Heart right ventricle (tissue), 16 donors: ENCODE measurements at regions not wholly inside any gene's neighbourhood (a gene's known extent, or its start where the extent isn't known, plus 50 kb on each side); places are given as distances from the start of the nearest gene placed in this dataset.

ENCODE experiments used
- ATAC-seq, 8 donors: fragments of 200-7000 bp; cut with Tn5 transposase; one replicate each; pipeline ENCODE4 v1.9.1; 2020; ENCODE audit warnings: mild to moderate bottlenecking in 8 of 8, moderate library complexity in 8 of 8, moderate number of reproducible peaks in 1 of 8
- DNase-seq, 2 donors: peaks; one replicate each; pipeline ENCODE4 v3.0.0-alpha.2; 2020
- H3K27ac ChIP-seq, 10 donors: fragments of 200-600 bp; sonication (generic) in 2 of 10; one replicate each; pipeline versions ENCODE4 v1.5.0 to v1.8.0; 2020 to 2022; ENCODE audit warnings: mild to moderate bottlenecking in 3 of 10
- H3K27me3 ChIP-seq, 7 donors: fragments of 200-600 bp; one replicate each; pipeline ENCODE4 v1.8.0; 2021 to 2022; ENCODE audit warnings: mild to moderate bottlenecking in 2 of 7
- H3K36me3 ChIP-seq, 9 donors: fragments of 200-600 bp; sonication (generic) in 1 of 9; one replicate each; pipeline versions ENCODE4 v1.5.0 to v1.8.0; 2020 to 2022; ENCODE audit warnings: mild to moderate bottlenecking in 2 of 9
- H3K4me1 ChIP-seq, 9 donors: fragments of 200-600 bp; sonication (generic) in 1 of 9; one replicate each; pipeline versions ENCODE4 v1.5.0 to v1.8.0; 2020 to 2022; ENCODE audit warnings: mild to moderate bottlenecking in 4 of 9
- H3K4me3 ChIP-seq, 10 donors: fragments of 200-600 bp; sonication (generic) in 2 of 10; one replicate each; pipeline versions ENCODE4 v1.5.0 to v1.8.0; 2020 to 2022; ENCODE audit warnings: mild to moderate bottlenecking in 7 of 10, moderate library complexity in 2 of 10
- H3K9me3 ChIP-seq, 11 donors: fragments of 200-600 bp in 10 of 11; sonication (generic) in 2 of 11; one replicate each; pipeline versions ENCODE4 v1.5.0 to v1.8.0; 2013 to 2022; ENCODE audit warnings: mild to moderate bottlenecking in 2 of 11, control low read depth in 1 of 11, moderate library complexity in 1 of 11
- CTCF ChIP-seq, 9 donors: fragments of 200-600 bp; sonication (generic) in 2 of 9; IDR thresholded peaks; one replicate each; pipeline versions ENCODE4 v1.5.0 to v1.8.0; 2021 to 2022; ENCODE audit warnings: antibody characterized with exemption in 9 of 9, mild to moderate bottlenecking in 5 of 9, moderate library complexity in 1 of 9
- WGBS, 2 donors: extraction: QIAGEN DNeasy Blood & Tissue Kit; methylation state at CpG; one replicate each; pipeline ENCODE4 v1.1.7; 2013; ENCODE audit warnings: inconsistent platforms in 1 of 2; 5-methylcytosine and 5-hydroxymethylcytosine counted together
- intact Hi-C, 10 donors: fragments of 100-400 bp; cut with DNase I; formaldehyde crosslinking; loops; one replicate each; pipeline versions ENCODE4 v1.11.1 to v1.14.2; 2022
- donor health status: Arrhythmogenic right ventricular cardiomyopathy.
- donor health status: ischemic (EF 13 %, LVEDD 7.1; RV severe dilation, severe dysfunction).
- donor health status: healthy with polysubstance abuse.
- donor health status: DM: no; HTN: yes; CAD: no.
- donor health status: DM: no; HTN: no; CAD: no.
- donor health status: ischemic (EF 25% LVEDD 6.9; RV normal size, moderate dysfunction).
- donor health status: ischemic (EF 25% LVEDD 5.7; RV mildly dilated, moderate dysfunction).
- donor health status: healthy.
- donor health status: DM: yes; HTN: yes; CAD: no.
- donor health status: Ischemic cardiomyopathy.
- donor health status: ischemic (EF 35%, LVEDD 5.7; RV mildly dilated, moderate dysfunction).
- donor health status: nonischemic (EF 11% LVEDD 7.7; RV severe dilation, severe dysfunction).
- donor health status: DM: yes; HTN: yes; CAD: no.
- donor health status: PGD.
- donor health status: ischemic (EF 29% LVEDD 5.4; RV normal size, mild dysfunction).
- donor health status: nonischemic (EF 23%, LVEDD 6.1; RV moderate dilation, normal function).

GRCh38 chr4:95715830-95716229, 124.1 kb upstream of the PDHA2 start:
- 83 to 86% methylated on average over 2 of the region's 2 CpGs for WGBS, 2 donors
- no peaks in the 10 kb centered on the region for H3K36me3 ChIP-seq
- DNase-seq (no peak), ATAC-seq (no peak)
- TF ChIP-seq CTCF (IDR thresholded peaks at IDR 0.05): no peak
- no peak overlapping the region for H3K27ac ChIP-seq
- no peaks in the 10 kb centered on the region for H3K27me3 ChIP-seq
- intact Hi-C loops: no loop called here
- H3K4me3 ChIP-seq: no peak overlapping the region
- H3K4me1 ChIP-seq: no peaks in the 10 kb centered on the region
- peaks cover 0 to 14% (median 0%) of the 10 kb centered on the region in 11 donors for H3K9me3 ChIP-seq

- no peak for TF ChIP-seq CTCF (IDR thresholded peaks at IDR 0.05)
- Histone ChIP-seq H3K9me3 (peaks cover 0 to 14% (median 0%) of the 10 kb centered on the region in 11 donors), H3K27me3 (no peaks in the 10 kb centered on the region), H3K4me3 (no peak overlapping the region), H3K36me3 (no peaks in the 10 kb centered on the region), H3K4me1 (no peaks in the 10 kb centered on the region), H3K27ac (no peak overlapping the region)
- ATAC-seq (no peak), DNase-seq (no peak)
- WGBS, 2 donors: 96 to 100% methylated on average over 1 of the region's 1 CpG
- intact Hi-C loops: no loop called here
Observed at GRCh38 chr4:95714571-95714970, 125.3 kb upstream of the PDHA2 start.

GRCh38 chr4:95705323-95705722, 134.6 kb upstream of the PDHA2 start:
- Histone ChIP-seq H3K27ac (no peak overlapping the region), H3K36me3 (no peaks in the 10 kb centered on the region), H3K4me3 (no peak overlapping the region), H3K4me1 (peaks cover 0 to 4% (median 0%) of the 10 kb centered on the region in 9 donors), H3K9me3 (peaks cover 0 to 10% (median 7%) of the 10 kb centered on the region in 11 donors), H3K27me3 (no peaks in the 10 kb centered on the region)
- intact Hi-C loops: no loop called here
- ATAC-seq (no peak), DNase-seq (no peak)
- TF ChIP-seq CTCF (IDR thresholded peaks at IDR 0.05): no peak

- TF ChIP-seq CTCF (IDR thresholded peaks at IDR 0.05): no peak
- ATAC-seq: peak in 2 of 8 donors; percentile 22 to 71
- Histone ChIP-seq H3K27ac (peak overlapping the region in 1 of 10 donors; percentile 21), H3K4me1 (peaks cover 0 to 4% (median 0%) of the 10 kb centered on the region in 9 donors), H3K27me3 (no peaks in the 10 kb centered on the region), H3K9me3 (peaks cover 0 to 14% (median 8%) of the 10 kb centered on the region in 11 donors), H3K36me3 (no peaks in the 10 kb centered on the region), H3K4me3 (no peak overlapping the region)
- WGBS, 2 donors: 50 to 54% methylated on average over 5 of the region's 5 CpGs
- intact Hi-C loops: no loop called here
- DNase-seq: no peak
Observed at GRCh38 chr4:95701500-95702170, 138.3 kb upstream of the PDHA2 start.
